ENCODE measurements at regions not wholly inside any gene's neighbourhood (a gene's known extent, or its start where the extent isn't known, plus 50 kb on each side); places are given as distances from the start of the nearest gene placed in this dataset.
A peak's percentile ranks its signal among the peaks of the same experiment; 100 is the strongest.

DNA sequence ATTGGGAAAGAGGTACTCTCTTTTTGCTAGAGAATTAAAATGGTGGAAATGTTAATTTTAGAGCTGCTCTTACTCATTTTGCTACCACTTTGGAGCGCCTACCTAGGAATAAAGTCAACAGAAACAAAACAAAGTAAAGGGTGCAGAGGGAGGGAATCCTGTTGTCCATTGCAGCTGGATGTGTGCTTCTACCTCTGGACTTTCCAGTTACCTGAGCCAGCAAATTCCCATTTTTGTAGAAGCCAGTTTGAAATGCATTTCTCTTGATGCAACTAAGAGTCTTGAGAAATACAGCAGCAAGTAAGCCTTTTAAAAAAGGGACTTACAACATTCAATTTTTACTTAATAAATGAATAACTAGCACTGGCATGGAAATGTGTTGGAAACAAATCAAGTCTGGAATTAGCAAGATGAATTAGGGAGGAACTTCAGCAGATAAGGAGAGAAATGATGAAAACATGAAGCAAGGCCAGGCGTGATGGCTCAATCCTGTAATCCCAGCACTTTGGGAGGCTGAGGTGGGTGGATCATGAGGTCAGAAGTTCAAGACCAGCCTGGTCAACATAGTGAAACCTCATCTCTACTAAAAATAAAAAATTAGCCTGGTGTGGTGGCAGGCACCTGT is 113.5 kb upstream of the CTTNBP2 start:
- DNase-seq (ENCODE audit: low read depth) = no peak
- TF ChIP-seq, protein P1, sequence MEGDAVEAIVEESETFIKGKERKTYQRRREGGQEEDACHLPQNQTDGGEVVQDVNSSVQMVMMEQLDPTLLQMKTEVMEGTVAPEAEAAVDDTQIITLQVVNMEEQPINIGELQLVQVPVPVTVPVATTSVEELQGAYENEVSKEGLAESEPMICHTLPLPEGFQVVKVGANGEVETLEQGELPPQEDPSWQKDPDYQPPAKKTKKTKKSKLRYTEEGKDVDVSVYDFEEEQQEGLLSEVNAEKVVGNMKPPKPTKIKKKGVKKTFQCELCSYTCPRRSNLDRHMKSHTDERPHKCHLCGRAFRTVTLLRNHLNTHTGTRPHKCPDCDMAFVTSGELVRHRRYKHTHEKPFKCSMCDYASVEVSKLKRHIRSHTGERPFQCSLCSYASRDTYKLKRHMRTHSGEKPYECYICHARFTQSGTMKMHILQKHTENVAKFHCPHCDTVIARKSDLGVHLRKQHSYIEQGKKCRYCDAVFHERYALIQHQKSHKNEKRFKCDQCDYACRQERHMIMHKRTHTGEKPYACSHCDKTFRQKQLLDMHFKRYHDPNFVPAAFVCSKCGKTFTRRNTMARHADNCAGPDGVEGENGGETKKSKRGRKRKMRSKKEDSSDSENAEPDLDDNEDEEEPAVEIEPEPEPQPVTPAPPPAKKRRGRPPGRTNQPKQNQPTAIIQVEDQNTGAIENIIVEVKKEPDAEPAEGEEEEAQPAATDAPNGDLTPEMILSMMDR (IDR thresholded peaks at IDR 0.05; ENCODE audit: insufficient read depth, low read depth, low read length, missing control alignments) = no peak
- H3K4me3 ChIP-seq (ENCODE audit: low read length) = no peak overlapping the region

DNA sequence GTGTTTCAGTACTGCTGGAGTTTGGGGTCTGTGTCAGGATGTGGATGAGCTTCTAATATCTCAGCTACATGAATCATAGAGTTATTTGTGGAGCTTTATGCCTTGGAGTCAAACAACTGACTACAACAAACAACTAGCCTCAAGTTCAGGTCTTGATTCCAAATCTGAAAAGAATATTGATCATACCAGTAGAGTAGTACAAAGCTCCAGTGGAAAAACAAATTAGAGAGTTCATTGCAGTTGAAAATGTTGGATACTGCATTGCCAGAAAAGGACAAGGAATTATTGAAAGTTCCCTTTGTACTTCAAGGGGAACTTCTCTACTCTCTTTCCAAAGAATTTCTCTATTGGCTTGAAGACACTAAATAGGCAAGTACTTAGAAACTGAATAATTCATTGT is 117.6 kb upstream of the CTTNBP2 start:
- TF ChIP-seq, protein P1 (IDR thresholded peaks at IDR 0.05; ENCODE audit: insufficient read depth, low read depth, low read length, missing control alignments) = no peak
- H3K4me3 ChIP-seq (ENCODE audit: low read length) = no peak overlapping the region
- DNase-seq (ENCODE audit: low read depth) = no peak

DNA sequence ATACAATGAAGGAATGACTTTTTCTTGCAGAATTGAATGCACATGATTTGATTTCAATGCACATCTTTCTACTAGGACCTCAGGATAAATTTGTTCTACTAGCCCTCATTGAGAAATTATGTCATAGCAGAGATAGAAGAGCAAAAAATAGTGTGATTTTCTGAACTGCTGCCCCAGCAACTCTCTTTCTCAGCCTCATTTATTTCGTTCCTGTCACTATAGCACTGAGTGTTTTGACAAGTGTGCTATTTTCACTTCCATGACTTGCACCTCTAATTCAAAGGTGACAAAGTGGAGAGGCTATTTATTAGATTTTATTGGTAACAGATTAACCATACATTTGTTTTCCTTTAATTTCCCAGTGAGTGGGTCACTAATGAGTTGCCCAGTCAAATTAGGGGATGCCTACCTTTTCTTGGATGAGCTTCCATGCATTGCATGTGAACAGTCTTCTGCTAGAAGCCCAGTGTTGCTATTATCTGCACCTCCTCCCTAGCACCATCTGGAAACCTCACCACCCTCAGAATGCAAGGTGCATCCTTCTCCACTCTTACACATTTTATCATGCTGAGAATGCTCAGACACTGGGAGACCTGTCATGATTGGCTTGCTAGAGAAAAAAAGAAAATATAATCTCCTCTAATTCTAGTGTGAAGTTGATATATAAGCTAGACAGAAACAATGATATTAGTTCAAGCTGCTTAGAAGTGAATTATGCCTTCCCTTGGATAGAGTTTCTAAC is 119.6 kb upstream of the CTTNBP2 start:
- no peak overlapping the region for H3K4me3 ChIP-seq (ENCODE audit: low read length)
- TF ChIP-seq, protein P1 (IDR thresholded peaks at IDR 0.05; ENCODE audit: insufficient read depth, low read depth, low read length, missing control alignments) = no peak
- no peak for DNase-seq (ENCODE audit: low read depth)

DNA sequence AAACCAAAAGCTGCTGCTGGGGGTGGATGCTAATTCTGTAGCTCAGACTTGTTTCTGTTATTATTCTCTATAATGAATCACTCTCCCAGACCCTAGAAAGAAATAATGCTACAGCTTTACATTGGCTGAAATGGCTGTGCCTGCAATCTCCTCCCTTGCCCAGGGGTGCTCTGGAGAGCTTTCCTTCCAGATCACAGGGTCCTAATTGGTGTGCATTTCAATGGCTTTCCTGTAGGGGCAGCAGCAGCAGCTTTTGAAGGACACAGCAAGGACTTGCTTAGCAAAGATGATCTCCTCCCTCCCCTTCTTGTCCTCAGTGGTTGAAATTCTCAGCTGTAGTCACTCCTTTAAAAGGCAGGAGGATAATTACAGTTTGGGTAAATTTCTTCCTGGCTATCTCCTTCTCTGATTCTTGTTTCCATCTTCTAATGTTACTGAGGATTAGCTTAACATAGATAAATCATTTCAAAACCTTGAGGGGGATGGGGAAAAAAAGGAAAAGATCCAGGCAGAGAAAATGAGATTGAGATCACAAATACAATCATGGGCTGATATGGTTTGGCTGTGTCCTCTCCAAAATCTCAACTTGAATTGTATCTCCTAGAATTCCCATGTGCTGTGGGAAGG is 120.2 kb upstream of the CTTNBP2 start:
- H3K4me3 ChIP-seq (ENCODE audit: low read length) = no peak overlapping the region
- TF ChIP-seq, protein P1 (IDR thresholded peaks at IDR 0.05; ENCODE audit: insufficient read depth, low read depth, low read length, missing control alignments) = peak; percentile 72
- peak; percentile 63 for DNase-seq (ENCODE audit: low read depth)

DNA sequence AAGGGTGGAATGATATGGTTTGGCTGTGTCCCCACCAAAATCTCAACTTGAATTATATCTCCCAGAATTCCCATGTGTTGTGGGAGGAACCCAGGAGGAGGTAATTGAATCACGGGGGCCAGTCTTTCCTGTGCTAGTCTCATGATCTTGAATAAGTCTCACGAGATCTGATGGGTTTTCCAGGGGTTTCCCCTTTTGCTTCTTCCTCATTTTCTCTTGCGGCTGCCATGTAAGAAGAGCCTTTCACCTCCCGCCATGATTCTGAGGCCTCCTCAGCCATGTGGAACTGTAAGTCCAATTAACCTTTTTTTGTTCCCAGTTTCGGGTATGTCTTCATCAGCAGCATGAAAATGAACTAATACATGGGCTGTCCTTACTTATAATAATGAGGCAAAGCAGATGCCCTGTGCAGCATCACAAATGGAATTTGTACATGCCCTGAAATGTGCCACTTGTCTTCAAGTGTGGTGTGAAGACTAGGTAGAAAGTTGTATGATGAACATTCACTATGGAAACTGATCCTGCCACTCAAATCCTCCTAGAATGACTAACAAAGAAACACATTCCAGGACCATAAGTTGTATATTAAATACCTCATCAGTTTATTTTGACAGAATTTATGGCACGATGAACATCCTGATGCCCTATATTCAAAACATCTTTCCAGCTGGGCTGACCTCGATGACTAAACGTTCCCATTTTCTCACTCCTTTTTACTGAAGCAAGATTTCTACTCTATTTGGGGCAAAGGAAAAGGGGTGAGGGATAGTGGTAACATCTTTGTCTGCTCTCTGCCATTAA is 122.8 kb upstream of the CTTNBP2 start:
- DNase-seq (ENCODE audit: low read depth) = peak; percentile 75
- TF ChIP-seq, protein P1 (IDR thresholded peaks at IDR 0.05; ENCODE audit: insufficient read depth, low read depth, low read length, missing control alignments) = no peak
- no peak overlapping the region for H3K4me3 ChIP-seq (ENCODE audit: low read length)

DNA sequence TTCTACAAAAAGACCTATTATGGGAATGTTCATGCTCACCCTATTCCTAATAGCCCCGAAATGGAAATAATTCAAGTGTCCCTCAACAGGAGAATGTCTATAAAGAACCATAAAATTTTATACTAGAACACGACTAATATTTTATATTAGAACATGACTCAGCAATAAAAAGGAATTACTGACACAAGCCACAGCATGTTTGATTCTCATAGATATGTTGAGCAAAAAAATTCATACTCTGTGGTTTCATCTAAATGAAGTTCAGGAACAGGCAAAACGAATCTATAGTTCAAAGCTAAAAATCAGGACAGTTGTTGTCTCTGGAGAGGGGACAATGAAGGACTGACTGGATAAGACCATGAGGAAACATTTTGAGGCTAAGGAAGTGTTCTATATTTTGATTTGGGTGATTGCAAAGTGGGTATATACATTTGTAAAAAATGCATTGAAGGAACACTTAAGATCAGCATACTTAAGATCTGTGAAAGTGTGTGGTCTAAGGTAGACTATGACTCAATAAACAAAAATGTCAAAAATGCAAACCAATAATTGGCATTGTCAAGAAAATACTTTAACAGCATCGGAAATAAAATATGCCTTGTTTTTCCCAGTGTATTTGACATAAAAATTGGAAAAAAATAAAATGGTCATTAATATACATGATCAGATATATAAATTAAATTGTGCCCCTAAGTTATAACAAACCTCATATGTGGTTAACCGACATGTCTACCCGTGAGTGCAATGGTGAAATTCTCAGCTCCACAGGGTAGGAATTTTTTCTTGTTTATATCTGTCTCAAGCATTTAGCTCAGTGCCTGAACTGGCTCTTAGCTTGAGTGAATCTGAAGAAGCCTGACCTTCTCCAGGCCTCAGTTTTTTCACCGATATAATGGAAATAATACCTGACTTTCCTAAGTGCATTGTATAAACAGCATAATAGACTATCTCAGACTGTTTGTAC is 124.9 kb upstream of the CTTNBP2 start:
- DNase-seq (ENCODE audit: low read depth) = peak; percentile 61
- no peak overlapping the region for H3K4me3 ChIP-seq (ENCODE audit: low read length)
- TF ChIP-seq, protein P1 (IDR thresholded peaks at IDR 0.05; ENCODE audit: insufficient read depth, low read depth, low read length, missing control alignments) = no peak
